HCT116 (cell line): ENCODE measurements at regions not wholly inside any gene's neighbourhood (a gene's known extent, or its start where the extent isn't known, plus 50 kb on each side); places are given as distances from the start of the nearest gene placed in this dataset.

Source experiments
- ATAC-seq: fragments of 200-7000 bp; cut with Tn5 transposase; 2 replicates; pipeline ENCODE4 v1.9.1; 2020; ENCODE audit warnings: mild to moderate bottlenecking, moderate library complexity
- BruUV-seq: library from RNA; stranded (reverse); fragments of 400-500 nt; replicated peaks from 2 replicates; lab custom pipeline; 2021; lab: Mats Ljungman, UMichigan
- CTCF ChIA-PET: fragments of 300-600 bp; sonication (Branson Sonifier 250); formaldehyde crosslinking; loops from one replicate; lab custom pipeline; 2021; ENCODE audit warnings: antibody characterized with exemption; lab: Charles Lee
- POLR2A ChIA-PET: fragments of 300-600, 350-600 bp; sonication (Branson Sonifier 250); formaldehyde crosslinking; loops from one replicate; lab custom pipeline; 2021; ENCODE audit warnings: antibody characterized with exemption; lab: Charles Lee
- RAD21 ChIA-PET, 2 experiments: fragments of 300-600 bp; sonication (Branson Sonifier 250); formaldehyde crosslinking; loops; one replicate each; lab custom pipeline; 2023; ENCODE audit warnings: low total read pairs in 2 of 2; ENCODE audit not compliant: uncharacterized antibody in 2 of 2, unreplicated experiment in 2 of 2, low non-redundant PET in 1 of 2; lab: Charles Lee
- DNase-seq: peaks from one replicate; pipeline ENCODE4 v3.0.0-alpha.2; 2010; ENCODE audit warnings: low read depth, low spot score
- H2AFZ ChIP-seq: fragments of 200-600 bp; shearing (Covaris generic), sonication (generic); 2 replicates; pipeline ENCODE4 v1.6.1; 2017; ENCODE audit warnings: low read depth, mixed run types, mixed read lengths, antibody characterized with exemption, low read length; ENCODE audit not compliant: poor library complexity, severe bottlenecking
- H3K27ac ChIP-seq: 2 replicates; pipeline ENCODE4 v1.5.1; 2012; ENCODE audit warnings: low read depth, low read length
- H3K27me3 ChIP-seq: fragments of 200-600 bp; sonication (generic); 2 replicates; pipeline ENCODE4 v1.6.1; 2016; ENCODE audit warnings: mixed run types, low read length, mixed read lengths; ENCODE audit not compliant: insufficient read depth
- H3K36me3 ChIP-seq, 2 experiments: fragments of 200-500 bp in 1 of 2; fragments of 200-600 bp in 1 of 2; sonication (Bioruptor generic) in 1 of 2; sonication (generic) in 1 of 2; 2 replicates each; pipeline versions ENCODE4 v1.5.1 to v1.6.1; 2014 to 2016; ENCODE audit warnings: low read length in 2 of 2, inconsistent platforms in 1 of 2, mixed read lengths in 1 of 2, mixed run types in 1 of 2; ENCODE audit not compliant: insufficient read depth in 2 of 2, control insufficient read depth in 1 of 2
- H3K4me1 ChIP-seq, 2 experiments: fragments of 200-600 bp in 1 of 2; sonication (generic) in 1 of 2; 2 replicates each; pipeline versions ENCODE4 v1.5.1 to v1.6.1; 2012 to 2017; ENCODE audit warnings: low read length in 2 of 2, inconsistent platforms in 1 of 2, mild to moderate bottlenecking in 1 of 2, mixed read lengths in 1 of 2, mixed run types in 1 of 2, moderate library complexity in 1 of 2; ENCODE audit not compliant: insufficient read depth in 2 of 2, control insufficient read depth in 1 of 2
- H3K4me2 ChIP-seq: fragments of 200-600 bp; sonication (generic); 2 replicates; pipeline ENCODE4 v1.6.1; 2017; ENCODE audit warnings: mixed run types, low read length, mixed read lengths
- H3K4me3 ChIP-seq, 2 experiments: fragments of 200-600 bp in 1 of 2; sonication (generic) in 1 of 2; replicated peaks in 1 of 2; 2 replicates each; pipeline ENCODE4 v1.5.1; 2011 to 2016; ENCODE audit warnings: low read length in 2 of 2, control low read depth in 1 of 2, low read depth in 1 of 2, mild to moderate bottlenecking in 1 of 2, mixed read lengths in 1 of 2, mixed run types in 1 of 2
- H3K79me2 ChIP-seq: fragments of 200-600 bp; sonication (generic); 2 replicates; pipeline ENCODE4 v1.6.1; 2017; ENCODE audit warnings: mild to moderate bottlenecking, mixed run types, low read length, moderate library complexity, mixed read lengths; ENCODE audit not compliant: insufficient read depth
- H3K9ac ChIP-seq: fragments of 200-600 bp; sonication (generic); 2 replicates; pipeline ENCODE4 v1.6.1; 2016; ENCODE audit warnings: low read length, mixed read lengths
- H3K9me2 ChIP-seq: fragments of 200-600 bp; sonication (generic), shearing (Covaris generic); 2 replicates; pipeline ENCODE4 v1.6.1; 2017; ENCODE audit warnings: mixed run types, mild to moderate bottlenecking, moderate library complexity; ENCODE audit not compliant: insufficient read depth
- H3K9me3 ChIP-seq, 2 experiments: fragments of 200-500 bp in 1 of 2; fragments of 200-600 bp in 1 of 2; sonication (Bioruptor generic) in 1 of 2; sonication (generic) in 1 of 2; 2 replicates each; pipeline ENCODE4 v1.6.1; 2014 to 2017; ENCODE audit warnings: low read length in 2 of 2, mixed read lengths in 2 of 2, inconsistent platforms in 1 of 2, low read depth in 1 of 2, mild to moderate bottlenecking in 1 of 2, mixed run types in 1 of 2, moderate library complexity in 1 of 2; ENCODE audit not compliant: control insufficient read depth in 1 of 2, insufficient read depth in 1 of 2
- H4K20me1 ChIP-seq: fragments of 200-600 bp; sonication (generic), shearing (Covaris generic); 2 replicates; pipeline ENCODE4 v1.6.1; 2017; ENCODE audit warnings: mixed run types, mild to moderate bottlenecking, moderate library complexity; ENCODE audit not compliant: insufficient read depth
- ATF3 ChIP-seq: IDR thresholded peaks from 2 replicates; pipeline ENCODE4 v1.6.1; 2012
- CBX3 ChIP-seq: IDR thresholded peaks from 2 replicates; pipeline ENCODE4 v1.6.1; 2012; ENCODE audit warnings: low read depth
- CEBPB ChIP-seq: IDR thresholded peaks from 2 replicates; pipeline ENCODE4 v1.6.1; 2012; ENCODE audit warnings: low read depth
- CTCF ChIP-seq, 3 experiments: fragments of 200-600 bp in 1 of 3; sonication (generic) in 1 of 3; IDR thresholded peaks in 2 of 3; conservative IDR thresholded peaks in 1 of 3; 2 replicates each; pipeline ENCODE4 v1.5.1; 2012 to 2017; ENCODE audit warnings: low read depth in 2 of 3, low read length in 2 of 3, antibody characterized with exemption in 1 of 3, borderline replicate concordance in 1 of 3, control low read depth in 1 of 3, mild to moderate bottlenecking in 1 of 3, mixed read lengths in 1 of 3, mixed run types in 1 of 3, moderate library complexity in 1 of 3; ENCODE audit not compliant: insufficient read depth in 1 of 3
- EGR1 ChIP-seq: IDR thresholded peaks from 2 replicates; pipeline ENCODE4 v1.6.1; 2012; ENCODE audit warnings: low read depth
- EZH2 ChIP-seq: fragments of 200-600 bp; sonication (generic); IDR thresholded peaks from 2 replicates; pipeline ENCODE4 v1.6.1; 2017; ENCODE audit warnings: antibody characterized with exemption, mixed run types
- FOSL1 ChIP-seq: IDR thresholded peaks from 2 replicates; pipeline ENCODE4 v1.6.1; 2012; ENCODE audit warnings: low read depth
- JUND ChIP-seq: IDR thresholded peaks from 2 replicates; pipeline ENCODE4 v1.6.1; 2012
- MAX ChIP-seq: IDR thresholded peaks from 2 replicates; pipeline ENCODE4 v1.6.1; 2012
- POLR2A ChIP-seq: IDR thresholded peaks from 2 replicates; pipeline ENCODE4 v1.7.0; 2011; ENCODE audit warnings: borderline replicate concordance; ENCODE audit not compliant: insufficient read depth, insufficient read length; ENCODE audit errors: extremely low read depth
- POLR2AphosphoS5 ChIP-seq: IDR thresholded peaks from 2 replicates; pipeline ENCODE4 v1.6.1; 2011; ENCODE audit warnings: mild to moderate bottlenecking, low read depth, low read length, moderate library complexity
- REST ChIP-seq: IDR thresholded peaks from 2 replicates; pipeline ENCODE4 v1.6.1; 2012; ENCODE audit warnings: low read depth
- SIN3A ChIP-seq: IDR thresholded peaks from 2 replicates; pipeline ENCODE4 v1.6.1; 2012; ENCODE audit warnings: low read depth
- SP1 ChIP-seq: IDR thresholded peaks from 2 replicates; pipeline ENCODE4 v1.6.1; 2012; ENCODE audit warnings: low read depth
- TCF7L2 ChIP-seq: IDR thresholded peaks from 2 replicates; pipeline ENCODE4 v1.7.0; 2011; ENCODE audit warnings: borderline replicate concordance, inconsistent platforms; ENCODE audit not compliant: insufficient read depth, insufficient read length; ENCODE audit errors: extremely low read depth
- ZFX ChIP-seq: fragments of 450-650 bp; IDR thresholded peaks from 2 replicates; pipeline ENCODE4 v1.6.1; 2017
- ZNF274 ChIP-seq: fragments of 200-500 bp; sonication (Bioruptor generic); IDR thresholded peaks from 2 replicates; pipeline ENCODE4 v1.6.1; 2014; ENCODE audit warnings: mild to moderate bottlenecking, low read depth, low read length, inconsistent platforms
- intact Hi-C: fragments of 100-400 bp; cut with micrococcal nuclease; formaldehyde crosslinking; loops from 2 replicates; pipeline ENCODE4 v1.10.0; 2022

- Histone ChIP-seq H3K4me2 (no peak overlapping the region), H3K4me1 (no peaks in the 10 kb centered on the region), H3K9ac (no peak overlapping the region), H3K9me3 (peaks cover 7 to 10% of the 10 kb centered on the region in 2 experiments; a peak in 2 of 4 replicates), H2AFZ (no peak overlapping the region), H3K4me3 (no peak overlapping the region), H3K9me2 (no peaks in the 10 kb centered on the region), H3K36me3 (no peaks in the 10 kb centered on the region), H3K27me3 (no peaks in the 10 kb centered on the region), H4K20me1 (no peaks in the 10 kb centered on the region), H3K79me2 (no peaks in the 10 kb centered on the region), H3K27ac (no peak overlapping the region)
- RAD21 ChIA-PET, result no interaction called here
- TF ChIP-seq TCF7L2, result no peak
- TF ChIP-seq FOSL1, result no peak
- TF ChIP-seq CEBPB, result no peak
- no peak for TF ChIP-seq SP1
- no peak for TF ChIP-seq MAX
- POLR2A ChIA-PET, result no interaction called here
- no peak for DNase-seq
- BruUV-seq, result no TSS peak
- CTCF ChIA-PET, result no interaction called here
- intact Hi-C loops, result no loop called here
- ATAC-seq, result no peak
Measured at GRCh38 chr14:82854131-82854530, 1320.5 kb upstream of the SEL1L start.

GRCh38 chr14:82854901-82855300, 1321.2 kb upstream of the SEL1L start:
- no peaks in the 10 kb centered on the region for H3K36me3 ChIP-seq
- intact Hi-C loops, result no loop called here
- no peak overlapping the region for H3K27ac ChIP-seq
- H3K4me3 ChIP-seq, result no peak overlapping the region
- no TSS peak for BruUV-seq
- POLR2A ChIA-PET, result no interaction called here
- no peaks in the 10 kb centered on the region for H3K9me2 ChIP-seq
- no peaks in the 10 kb centered on the region for H3K4me1 ChIP-seq
- H3K27me3 ChIP-seq, result no peaks in the 10 kb centered on the region
- H3K4me2 ChIP-seq, result no peak overlapping the region
- H3K79me2 ChIP-seq, result no peaks in the 10 kb centered on the region
- peaks cover 5 to 9% of the 10 kb centered on the region in 2 experiments; a peak in 2 of 4 replicates for H3K9me3 ChIP-seq
- H4K20me1 ChIP-seq, result no peaks in the 10 kb centered on the region
- CTCF ChIA-PET, result no interaction called here
- RAD21 ChIA-PET, result no interaction called here
- H3K9ac ChIP-seq, result no peak overlapping the region
- ATAC-seq (no peak), DNase-seq (no peak)
- no peak overlapping the region for H2AFZ ChIP-seq
- TF ChIP-seq EZH2 (no peak), POLR2A (no peak), POLR2AphosphoS5 (no peak), CTCF (IDR thresholded peaks at IDR 0.05 in 2 of 3, conservative IDR thresholded peaks at IDR 0.05 in 1 of 3; ENCODE audit: borderline replicate concordance in 1 of 3, insufficient read depth in 1 of 3, low read depth in 2 of 3, low read length in 2 of 3) (no peak), CEBPB (no peak), ATF3 (no peak), TCF7L2 (no peak), REST (no peak), FOSL1 (no peak), ZNF274 (no peak), ZFX (no peak), EGR1 (no peak), CBX3 (no peak), SIN3A (no peak), JUND (no peak)
